Retina (tissue), 1 donor: ENCODE measurements at regions not wholly inside any gene's neighbourhood (a gene's known extent, or its start where the extent isn't known, plus 50 kb on each side); places are given as distances from the start of the nearest gene placed in this dataset.

ENCODE experiments used
- DNase-seq: peaks from one replicate; pipeline ENCODE4 v3.0.0-alpha.2; 2016

DNA sequence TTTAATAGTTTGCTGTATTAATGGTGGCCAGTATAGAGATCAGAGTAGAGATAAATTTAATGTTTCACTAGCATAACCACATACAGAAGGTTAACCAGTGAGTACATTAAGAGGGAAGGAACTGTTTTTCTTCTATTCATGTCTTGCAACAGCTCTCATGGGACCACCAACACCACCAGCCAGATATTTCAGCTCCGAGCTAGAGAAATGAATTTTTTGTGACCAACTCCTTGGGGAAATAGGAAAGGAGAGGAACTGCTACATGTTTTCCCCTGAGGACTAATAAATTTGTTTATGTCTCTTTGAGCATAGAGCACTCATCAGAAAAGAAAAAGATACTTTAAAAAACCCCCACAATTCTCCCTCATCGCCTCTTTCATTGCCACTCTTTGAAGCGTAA is 247.5 kb downstream of the MBNL1 start:
- DNase-seq = no peak

DNA sequence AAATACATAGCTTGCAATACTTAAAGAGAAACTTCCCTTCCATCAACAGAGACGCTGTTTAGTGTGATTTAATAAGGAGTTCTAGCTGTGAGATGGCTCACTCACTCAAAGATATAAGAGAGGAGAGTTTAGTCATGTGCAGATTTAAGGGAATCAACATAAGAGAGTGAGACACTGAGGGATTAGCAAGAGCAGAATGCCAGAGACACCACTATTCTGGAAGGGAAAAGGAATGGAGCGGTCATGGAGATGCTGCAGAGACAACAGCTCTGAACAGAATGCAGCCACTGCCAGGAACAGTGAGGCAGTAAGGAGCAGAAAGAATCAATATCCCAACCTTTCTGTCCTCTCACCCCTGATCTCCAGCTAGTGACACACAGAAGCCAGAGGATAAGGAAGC is 248.8 kb downstream of the MBNL1 start:
- DNase-seq = no peak

DNA sequence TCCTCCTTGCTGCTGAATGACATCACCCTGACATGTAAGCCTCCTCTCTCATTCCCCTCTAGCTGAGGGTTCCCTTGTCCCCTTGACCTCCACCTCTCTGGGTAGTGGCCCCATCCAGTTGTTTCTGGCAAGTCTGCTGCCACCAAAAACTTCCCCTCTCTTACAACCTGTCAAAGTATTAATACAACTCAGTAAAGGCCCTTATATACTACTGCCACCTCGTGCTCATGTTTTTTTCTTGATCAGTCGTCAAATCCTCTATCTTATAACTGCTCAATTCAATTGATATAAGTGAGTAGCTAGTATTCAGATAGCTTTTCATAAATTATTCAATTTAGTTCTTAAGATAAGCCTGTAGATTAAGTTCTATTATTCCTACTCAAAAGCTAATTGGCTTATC is 249.6 kb downstream of the MBNL1 start:
- DNase-seq = no peak

DNA sequence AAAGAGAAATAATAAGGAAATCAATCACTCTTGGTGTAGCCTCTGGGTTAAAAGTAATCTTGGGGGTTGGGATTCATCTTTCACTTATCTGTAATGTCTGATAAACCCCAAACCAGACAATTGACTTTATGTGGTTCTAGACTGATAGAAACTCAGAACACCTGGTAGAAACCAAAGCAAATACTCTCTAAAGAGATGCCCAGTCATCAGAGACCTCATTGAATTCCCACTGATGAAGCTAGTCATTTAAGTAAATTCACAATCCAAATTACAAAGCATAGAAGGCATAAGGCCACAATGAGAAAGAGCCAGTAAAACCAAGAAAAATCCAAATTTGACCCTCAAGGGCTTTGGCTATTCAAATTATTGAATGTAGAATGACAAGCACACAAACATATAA is 250.6 kb downstream of the MBNL1 start:
- DNase-seq = no peak

DNA sequence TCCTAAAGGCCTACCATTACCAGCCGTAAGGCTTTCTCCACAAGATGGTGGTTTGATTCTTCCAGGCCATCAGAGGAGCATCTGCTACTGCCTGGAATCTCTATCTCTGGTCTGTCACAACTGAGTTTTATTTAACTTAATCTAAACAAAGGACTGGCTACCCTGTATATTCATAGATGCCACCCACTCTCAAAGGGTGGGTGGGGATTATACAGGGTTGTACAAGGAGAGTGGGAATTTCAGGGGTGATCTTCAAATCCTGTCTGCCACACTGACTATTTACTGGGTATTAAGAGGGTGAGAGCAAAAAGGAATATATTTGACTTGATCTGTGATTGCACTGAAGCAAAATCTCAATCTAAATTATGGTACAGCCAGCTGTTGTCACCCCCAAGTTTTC is 253.3 kb downstream of the MBNL1 start:
- no peak for DNase-seq

DNA sequence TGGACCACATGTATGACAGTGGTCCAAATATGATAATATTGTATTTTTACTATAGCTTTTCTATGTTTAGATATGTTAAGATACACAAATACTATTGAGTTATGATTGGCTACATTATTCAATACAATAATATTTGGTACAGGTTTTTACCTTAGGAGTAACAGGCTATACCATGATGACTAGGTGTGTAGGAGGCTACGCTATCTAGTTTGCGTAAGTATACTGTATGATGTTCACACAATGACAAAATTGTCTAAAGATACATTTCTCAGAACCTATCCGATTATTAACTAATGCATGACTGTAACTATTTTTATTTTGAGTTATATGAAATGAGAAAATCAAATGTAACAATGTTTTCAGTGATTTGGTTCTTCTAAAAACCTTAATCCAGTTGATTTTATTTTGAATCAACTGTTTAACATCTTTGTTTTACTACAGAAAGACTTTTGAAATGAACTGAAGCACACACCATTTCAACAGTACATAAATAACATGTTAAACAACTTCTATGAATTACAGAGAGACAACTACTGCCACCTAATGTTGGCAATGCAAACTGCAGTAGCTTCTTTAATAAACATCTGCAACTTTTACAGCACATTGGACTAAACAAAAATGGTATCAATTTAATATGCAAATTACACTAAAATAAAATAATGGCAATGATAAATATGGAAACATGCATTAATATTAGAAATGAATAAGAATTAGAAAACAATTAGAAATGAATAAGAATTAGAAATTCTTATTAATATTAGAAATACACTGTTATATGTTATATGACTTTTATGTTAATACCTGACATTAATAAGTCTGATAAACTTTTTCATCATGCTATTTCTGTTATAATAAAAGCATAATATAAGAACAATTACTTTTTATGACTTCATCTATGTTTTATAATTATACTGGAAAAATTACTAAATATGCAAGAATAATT is 255.7 kb downstream of the MBNL1 start:
- DNase-seq = no peak

DNA sequence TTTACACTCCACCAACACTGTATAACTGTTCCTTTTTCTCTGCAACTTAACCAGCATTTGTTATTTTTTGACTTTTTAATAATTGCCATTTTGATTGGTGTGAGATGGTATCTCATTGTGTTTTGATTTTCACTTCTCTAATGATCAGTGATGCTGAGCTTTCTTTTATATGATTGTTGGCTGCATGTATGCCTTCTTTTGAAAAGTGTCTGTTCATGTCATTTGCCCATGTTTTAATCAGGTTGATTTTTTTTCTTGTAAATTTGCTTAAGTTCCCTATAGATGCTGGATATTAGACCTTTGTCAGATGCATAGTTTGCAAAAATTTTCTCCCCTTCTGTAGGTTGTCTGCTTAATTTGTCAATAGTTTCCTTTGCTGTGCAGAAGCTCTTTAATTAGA is 263.0 kb downstream of the MBNL1 start:
- no peak for DNase-seq

DNA sequence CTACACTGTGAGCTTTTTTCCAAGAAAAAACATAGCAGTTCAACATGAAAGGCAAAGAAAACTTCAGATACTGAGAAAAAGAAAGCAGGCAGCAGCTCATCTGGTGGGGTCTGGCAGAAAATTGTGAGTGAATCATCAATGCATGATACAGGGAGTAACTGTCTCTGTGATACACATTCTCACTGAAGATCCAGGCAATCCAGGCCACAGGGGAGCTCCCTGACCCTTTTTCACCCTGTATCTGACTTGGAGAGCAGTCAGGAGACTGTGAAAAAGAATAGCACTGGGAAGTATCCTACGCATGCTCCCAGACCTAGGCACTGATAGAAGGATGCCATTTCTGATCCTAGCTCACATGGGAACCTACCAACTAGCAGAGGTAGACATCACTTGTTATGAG is 269.8 kb downstream of the MBNL1 start:
- no peak for DNase-seq

DNA sequence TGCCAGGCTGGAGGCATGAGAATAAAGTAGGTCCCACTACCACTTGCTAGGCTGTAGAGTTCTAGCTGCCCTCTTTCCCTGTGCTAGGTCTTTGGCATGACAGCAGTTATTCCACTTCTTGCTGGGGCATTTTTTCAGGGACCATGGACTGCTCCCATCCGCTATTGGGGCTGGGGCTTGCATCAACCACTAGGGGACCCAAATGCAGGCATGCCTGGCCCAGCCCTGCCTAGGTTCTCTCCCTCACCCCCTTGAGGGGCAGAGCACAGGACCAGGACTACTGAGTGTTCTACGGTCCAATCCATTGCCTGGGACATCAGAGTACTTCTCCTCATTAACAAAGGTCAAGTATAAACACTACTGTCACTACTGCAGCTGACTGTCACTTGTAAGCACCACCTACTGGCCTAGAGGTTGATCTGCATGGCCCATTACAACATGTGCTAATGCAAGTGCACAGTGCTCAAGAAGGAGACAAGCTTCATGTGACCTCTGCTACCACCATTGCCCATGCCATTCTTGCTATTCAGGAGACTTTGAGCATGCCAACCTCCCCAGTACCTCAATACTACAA is 270.5 kb downstream of the MBNL1 start:
- no peak for DNase-seq

DNA sequence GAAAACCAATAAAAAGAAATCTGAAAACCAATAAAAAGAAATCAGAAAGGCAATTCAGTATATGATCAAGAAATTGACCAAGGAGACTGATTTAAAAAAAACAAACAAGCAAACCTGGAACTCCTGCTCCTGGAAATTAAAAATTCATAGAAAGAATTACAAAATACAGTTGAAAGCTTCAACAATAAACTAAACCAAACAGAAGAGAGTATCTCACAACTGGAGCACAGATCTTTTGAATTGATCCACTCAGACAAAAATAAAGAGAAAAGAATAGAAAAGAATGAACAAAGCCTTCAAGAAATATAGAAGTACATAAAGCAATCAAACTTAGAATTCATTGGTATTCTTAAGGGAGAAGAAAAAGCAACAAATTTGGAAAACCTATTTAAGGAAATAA is 271.4 kb downstream of the MBNL1 start:
- no peak for DNase-seq

DNA sequence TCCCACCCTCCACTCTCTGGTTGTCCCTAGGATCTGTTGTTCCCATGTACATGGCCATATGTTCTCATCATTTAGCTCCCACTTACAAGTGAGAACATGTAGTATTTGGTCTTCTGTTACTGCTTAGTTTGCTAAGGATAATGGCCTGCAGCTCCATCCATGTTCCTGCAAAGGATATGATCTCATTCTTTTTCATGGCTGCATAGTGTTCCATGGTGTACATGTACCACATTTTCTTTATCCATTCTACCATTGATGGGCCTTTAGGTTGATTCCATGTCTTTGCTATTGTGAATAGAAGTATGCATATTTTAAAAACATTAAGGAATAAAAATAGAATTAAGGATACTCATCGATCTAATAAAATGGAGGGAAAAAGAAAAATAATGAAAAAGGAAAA is 278.4 kb downstream of the MBNL1 start:
- DNase-seq = no peak

DNA sequence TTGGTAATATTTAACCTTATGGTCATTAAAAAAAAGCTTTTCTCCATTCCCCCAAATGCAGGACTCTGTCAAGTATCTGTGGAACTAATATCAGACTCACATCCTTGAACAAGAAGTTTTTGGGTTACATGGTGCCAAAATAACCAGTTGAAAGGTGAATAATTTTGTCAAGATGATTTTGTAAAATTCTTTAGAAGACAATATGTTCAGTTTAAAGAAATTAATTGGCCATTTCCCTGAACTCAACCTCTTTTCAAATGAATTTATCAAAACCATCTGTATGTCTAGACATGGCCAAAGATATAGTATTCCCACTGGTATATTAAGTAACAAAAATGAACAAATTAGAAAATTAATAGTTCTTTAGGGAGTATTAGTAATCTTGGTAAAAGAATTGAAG is 280.5 kb downstream of the MBNL1 start:
- DNase-seq = no peak

DNA sequence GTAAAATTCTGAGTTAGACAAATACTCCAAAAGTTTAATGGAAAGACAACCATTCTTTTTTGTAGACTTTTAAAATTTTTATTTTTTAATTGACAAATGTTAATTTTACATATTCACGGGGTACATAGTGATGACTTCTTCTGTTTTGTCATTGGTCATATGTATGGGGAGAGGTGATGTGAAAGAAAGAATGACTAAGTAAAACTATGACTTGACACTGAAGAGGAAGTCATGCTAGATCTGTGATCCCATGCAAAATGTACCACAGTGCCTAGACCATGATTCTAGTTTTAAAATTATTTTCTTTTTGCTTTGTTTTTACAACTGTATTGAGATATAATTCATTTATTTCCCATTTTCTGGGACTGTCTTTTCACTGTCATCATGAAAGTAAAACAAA is 281.6 kb downstream of the MBNL1 start:
- DNase-seq = no peak

DNA sequence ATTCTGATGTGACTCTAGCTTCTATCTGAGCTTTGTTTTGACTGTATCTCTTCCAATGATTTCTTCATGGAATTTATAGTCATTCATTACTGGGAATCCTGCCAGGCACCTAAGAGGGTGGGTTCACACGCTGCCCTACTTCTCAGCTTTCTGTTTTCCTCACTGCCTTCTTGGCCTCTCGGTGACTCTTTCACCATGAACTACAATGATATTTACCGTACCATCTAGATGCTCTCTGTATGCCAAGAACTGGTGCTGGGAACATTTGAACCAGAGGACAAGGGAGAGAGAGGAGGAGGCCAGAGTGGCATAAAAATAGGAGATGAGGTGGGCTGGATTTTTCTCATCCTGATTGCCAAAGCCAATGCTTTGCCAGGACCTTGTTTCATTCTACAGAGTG is 280.0 kb upstream of the P2RY1 start:
- no peak for DNase-seq

DNA sequence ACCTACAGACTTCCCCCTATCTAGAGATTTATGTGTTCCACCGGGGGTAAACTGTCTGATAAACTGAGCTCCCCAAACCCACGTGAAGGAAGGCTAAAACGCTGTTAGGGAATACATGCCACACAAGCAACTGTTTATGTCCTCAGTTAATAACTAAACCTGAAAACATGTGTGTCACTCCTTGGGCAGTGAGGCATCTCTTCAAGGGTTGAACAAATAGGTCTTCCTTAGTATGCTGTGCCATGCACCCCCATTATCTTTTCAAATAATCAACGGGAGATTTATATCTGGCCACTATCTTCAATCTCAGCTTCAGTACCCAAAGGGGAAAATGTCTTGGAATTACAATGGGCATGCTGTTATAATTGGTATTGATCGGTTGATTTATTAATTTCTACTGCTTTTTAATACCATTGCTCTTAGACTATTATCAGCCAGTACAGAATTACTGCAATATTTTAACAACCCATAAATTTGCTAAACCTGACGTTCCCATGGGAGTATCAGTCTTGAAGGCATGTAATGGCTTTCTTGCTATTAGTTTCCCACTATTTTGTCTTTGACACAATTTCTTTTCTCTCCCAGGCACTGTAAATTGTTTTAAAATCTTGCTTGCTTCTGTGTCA is 279.2 kb upstream of the P2RY1 start:
- DNase-seq = no peak

DNA sequence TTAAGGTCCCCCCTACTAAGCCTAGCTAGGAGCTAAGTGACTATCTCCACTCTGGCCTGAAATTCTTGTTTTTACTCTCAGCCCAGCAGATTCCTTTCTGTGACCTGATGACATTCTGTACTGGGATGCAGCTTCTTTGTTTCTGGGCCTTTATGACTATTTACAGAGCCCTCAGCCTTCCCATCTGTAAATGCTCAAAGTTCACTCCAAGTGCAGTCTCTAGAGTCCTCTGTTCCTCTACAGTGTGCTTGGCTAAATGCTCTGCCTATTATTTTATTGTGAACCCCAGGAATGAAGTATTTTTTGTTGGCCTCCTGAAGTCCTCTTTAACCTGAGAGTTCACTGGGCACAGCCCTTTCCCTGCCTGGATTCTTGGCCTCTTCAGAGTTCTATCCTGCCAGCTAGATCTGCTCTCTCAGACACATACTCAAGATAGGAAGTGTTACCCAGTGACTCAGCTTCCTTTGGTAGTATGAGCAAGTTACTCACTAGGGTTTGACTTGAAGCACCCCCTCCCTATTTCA is 278.1 kb upstream of the P2RY1 start:
- no peak for DNase-seq

DNA sequence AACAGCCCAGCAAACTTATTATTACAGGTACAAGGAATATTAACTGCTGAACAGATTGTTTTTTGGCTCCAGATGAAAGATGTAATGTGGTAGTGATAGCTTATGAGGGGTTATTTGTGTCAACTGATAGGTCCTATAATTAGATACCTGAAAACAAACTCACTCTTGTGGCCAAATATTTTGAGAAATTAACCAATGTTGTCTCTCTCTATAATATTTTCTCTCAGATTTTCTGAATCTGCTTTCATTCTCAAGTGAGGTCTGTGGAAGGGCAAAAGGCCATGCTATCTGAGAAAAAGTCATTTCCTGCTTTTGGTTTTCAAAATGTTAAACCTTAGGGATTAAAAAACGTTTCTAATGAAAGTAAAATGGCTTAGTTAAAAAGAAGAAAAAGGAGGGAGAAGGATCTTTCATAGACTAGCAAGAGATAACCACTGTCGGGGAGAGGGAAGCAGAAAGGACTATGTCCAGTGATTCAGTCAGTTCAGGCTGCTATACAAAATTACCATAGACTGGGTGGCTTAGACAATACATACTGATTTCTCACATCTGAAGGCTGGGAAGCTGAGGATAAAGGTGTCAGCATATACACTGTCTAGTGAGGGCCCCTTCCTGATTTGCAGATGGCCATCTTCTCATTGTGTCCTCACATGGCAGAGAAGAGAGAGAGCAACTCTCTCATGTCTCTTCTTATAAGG is 277.5 kb upstream of the P2RY1 start:
- DNase-seq = no peak

DNA sequence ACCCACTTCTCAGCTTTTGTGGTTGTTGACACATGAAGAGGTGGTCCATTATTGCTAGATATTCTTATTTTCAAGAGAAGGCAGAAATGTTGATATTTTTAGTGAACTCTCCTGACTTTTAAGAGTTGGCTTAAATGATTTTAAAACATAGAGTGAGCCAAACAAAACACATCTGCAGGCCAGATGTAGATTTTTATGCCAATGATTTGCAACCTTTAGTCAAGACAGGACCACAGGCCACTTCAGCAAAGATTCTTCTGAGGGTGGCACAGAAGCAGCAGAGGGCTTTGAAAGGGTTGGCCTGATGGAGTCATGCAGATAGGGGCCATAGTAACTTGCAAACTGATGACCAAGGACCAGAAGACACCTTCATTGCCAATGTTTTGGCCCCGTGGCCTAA is 276.5 kb upstream of the P2RY1 start:
- DNase-seq = no peak

DNA sequence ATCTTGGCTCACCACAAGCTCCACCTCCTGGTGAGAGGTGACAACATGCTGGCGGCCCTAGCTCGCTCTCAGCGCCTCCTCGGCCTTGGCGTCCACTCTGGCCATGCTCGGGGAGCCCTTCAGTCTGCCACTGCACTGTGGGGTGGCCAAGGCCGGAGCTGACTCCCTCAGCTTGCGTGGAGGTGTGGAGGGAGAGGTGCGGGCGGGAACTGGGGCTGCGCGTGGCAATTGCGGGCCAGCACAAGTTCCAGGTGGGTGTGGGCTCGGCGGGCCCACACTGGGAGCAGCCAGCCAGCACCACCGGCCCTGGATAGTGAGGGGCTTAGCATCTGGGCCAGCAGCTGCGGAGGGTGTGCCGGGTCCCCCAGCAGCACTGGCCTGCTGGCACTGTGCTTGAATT is 275.7 kb upstream of the P2RY1 start:
- DNase-seq = no peak

DNA sequence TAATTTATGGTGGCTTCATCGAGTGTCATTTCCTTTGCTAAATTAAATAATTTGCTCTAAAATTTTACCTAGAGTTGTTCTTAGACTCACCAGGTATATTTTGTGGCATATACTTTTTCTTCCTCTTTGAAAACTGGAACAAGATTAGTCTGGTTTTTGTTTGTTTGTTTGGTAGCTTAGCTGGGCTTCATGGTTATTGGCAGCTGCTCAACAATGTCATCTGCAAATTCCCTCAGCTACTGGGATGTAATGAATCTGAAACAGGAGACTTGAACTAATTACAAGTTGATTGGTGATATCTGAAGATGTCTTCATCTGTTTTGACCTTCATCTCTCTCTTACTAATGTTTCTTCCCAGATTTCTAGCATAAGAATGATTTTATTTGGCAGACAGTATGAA is 270.5 kb upstream of the P2RY1 start:
- DNase-seq = no peak

DNA sequence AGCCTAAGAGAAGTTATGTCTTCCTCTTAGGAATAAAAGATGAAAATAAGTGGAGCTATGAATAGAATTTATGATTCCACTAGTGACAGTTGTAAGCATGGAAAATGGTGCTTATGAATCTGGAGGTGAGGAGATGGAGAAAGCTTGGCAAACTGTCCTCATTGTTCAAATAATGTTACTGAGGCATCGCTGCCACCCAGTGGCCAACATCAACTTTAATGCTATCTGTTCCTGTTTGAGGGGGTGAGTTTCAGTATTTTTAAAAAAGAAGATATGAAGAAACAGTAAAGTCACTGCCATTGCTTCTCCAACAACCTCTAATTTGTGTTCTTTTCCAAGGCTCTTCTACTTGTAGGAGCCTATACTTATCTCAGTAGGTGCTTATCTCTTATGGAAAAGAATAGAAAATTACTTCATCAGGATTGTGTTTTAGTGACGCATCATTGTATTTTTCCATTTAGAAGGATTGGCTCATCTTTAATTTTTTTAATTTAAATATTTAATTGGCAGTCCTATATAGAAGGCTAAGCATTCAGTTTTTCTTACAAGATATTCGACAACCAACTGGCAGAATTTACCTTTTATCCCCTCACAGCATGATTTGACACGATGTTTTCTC is 260.4 kb upstream of the P2RY1 start:
- peak; percentile 22 for DNase-seq

DNA sequence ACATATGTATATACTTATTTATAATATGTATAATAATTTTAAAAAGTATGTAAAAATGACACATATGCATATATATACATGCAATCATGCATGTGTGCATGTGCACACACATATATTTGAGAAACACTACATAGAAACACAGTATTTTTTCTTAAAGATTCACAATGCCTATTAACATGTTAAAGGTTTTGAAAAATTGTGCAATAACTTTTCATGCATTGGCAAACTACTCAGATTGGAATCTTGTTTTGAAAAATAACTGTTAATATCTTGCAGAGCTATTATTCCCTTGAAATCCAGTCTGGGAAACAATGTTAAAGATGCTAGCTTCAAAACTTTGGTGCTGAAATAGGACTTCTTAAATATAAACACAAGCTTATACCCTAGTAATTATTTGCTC is 256.2 kb upstream of the P2RY1 start:
- DNase-seq = no peak

DNA sequence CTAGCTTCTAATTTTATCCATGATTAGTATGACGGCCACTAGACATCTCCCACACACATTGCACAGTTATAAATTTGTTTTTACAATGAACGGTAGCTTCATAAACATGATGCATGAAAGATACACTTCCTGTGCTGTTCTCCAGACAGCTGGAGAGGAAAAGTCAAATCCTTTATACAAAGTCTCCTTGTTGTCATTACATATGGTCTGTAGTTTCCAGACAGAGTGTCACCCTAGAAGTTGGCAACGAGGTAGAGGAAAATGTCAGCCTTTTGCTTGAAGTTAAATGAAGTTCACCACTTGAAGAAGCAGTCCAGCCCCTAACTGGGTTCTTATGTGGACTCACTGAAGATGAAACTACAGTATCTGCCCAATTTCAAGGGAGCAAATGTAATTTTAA is 253.0 kb upstream of the P2RY1 start:
- no peak for DNase-seq
